HG03460 (cell line): ENCODE measurements at regions not wholly inside any gene's neighbourhood (a gene's known extent, or its start where the extent isn't known, plus 50 kb on each side); places are given as distances from the start of the nearest gene placed in this dataset.

Source experiments
- ATAC-seq: cut with Tn5 transposase; IDR thresholded peaks from one replicate; pipeline ENCODE4 v1.9.1; 2021; ENCODE audit not compliant: unreplicated experiment

DNA sequence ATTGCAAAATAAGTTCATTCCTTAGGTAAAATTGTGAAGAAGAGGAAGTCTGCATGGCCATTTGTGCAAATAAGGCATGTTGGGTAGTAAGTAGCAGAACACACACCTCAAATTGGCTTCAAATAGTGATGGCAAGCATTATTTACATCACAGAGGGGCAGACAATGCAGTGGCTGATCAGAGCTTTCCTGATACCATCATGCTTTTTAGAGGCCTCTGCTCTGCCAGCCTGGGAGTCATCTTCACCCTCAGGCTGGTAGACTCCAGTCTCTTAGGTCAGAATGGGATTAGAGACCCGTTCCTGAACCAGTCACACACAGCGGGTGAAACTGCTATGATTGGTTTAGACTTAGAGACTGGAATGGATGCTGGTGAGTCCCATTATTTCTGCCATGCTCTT, 396.0 kb upstream of the MCTP2 start:
- no peak for ATAC-seq

DNA sequence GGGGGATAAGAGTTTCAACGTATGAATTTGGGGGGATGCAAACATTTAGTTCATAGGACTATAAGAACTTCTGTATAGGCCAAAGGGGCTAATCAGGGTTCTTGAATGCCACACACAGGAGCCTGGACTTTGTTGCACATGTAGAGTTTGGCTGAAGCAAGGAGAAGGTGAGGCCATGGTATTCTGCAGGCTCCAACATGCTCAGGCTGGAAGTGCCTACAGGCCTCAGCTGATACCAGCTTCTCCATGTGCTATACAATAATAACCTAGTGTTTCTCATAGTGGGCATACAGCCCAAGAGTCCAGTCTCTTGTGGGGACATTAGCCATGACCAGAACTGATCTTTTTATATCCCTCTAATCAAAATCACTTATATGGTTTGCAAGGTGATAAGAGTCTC, 399.7 kb upstream of the MCTP2 start:
- ATAC-seq = no peak

DNA sequence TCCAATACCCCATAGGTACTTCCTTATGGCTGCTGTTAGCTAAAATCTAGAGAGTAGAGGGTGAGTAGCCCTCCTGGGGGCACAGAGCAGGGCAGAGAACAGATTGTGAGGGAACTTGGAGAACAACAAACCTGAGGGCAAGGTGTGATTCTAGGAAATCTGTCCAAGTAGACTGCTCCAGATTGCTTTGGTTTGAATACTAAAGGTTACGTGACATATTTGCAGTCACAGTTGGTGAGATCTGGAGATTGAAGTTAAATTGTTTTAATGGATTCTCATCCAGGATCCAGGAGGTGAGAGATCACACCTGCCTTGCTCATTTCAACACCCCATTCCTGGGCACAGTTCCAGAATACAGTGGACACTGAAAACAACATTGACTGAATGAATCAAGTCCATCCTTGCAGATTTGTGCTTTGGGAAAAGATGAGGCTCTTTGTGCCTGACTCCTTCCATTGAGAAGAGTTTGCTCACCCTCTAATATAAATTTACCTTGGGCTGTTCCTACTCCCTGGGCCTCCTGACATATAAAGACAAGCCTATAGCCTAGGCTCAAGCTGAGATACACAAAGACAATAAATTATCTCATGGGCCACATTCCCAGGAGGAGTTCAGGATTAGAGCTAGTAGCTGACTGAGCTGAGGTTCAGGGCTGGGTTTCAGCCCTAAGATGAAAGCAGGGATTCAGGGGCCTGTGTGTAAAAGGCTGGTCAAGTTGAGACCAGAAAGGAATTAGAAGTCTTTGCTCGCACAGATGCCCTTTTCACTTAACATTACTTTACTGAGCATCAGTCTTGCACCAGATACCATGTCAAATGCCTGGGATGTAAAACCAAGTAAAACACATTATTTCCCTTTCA, 400.9 kb upstream of the MCTP2 start:
- ATAC-seq = no peak

DNA sequence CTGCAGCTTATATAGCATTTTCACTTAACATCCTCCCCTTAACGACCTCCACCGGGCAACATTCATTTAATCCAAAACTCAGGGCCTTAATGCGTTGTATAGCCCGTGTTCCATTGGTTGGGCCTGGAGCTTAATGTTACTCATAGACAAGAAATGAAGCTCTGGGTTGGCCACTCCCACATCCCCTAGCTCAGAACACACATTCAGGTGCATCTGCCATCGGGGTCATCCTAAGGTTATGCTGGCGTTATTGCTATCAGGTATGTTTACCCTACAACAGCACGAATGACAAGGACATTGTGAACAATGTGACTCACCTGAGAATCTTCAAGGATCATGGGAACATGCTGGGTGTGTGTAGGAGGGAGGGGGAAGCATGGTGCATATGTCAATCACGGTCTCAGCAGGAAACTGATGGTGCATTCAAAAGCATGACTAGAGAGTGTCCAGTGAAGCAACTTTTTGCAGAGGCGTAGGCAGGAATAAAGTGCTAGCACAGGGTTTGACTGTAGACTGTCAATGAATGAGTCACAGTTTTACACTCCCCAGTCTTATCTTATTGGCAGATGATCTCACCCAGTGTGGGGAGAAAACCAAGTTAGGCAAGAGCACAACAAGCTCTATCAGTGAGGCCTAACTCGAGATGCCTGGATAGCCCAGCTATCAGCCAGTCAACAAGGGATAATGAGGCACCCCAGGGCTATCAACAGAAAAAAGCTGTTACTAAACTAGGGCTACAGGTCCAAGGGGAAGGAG, 402.1 kb upstream of the MCTP2 start:
- no peak for ATAC-seq

DNA sequence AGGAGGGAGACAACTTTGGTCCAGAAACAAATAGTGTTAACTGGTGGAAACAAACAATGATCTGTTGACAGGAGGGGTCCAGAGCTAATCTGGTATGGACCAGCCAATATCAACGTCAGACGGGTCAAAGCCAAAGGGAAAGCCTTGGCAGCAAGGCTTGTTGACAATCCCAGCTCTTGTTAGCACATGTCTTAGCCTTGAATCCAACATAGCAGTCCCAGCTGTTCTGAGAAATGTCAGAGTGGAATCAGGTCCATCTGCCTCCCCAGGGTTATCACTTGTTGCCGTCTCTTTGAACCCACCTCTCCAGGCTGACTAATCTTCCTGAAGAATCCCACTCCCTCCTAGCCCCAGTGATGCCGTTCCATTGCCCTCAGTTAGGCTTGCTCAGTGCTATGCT, 404.6 kb upstream of the MCTP2 start:
- ATAC-seq = no peak

DNA sequence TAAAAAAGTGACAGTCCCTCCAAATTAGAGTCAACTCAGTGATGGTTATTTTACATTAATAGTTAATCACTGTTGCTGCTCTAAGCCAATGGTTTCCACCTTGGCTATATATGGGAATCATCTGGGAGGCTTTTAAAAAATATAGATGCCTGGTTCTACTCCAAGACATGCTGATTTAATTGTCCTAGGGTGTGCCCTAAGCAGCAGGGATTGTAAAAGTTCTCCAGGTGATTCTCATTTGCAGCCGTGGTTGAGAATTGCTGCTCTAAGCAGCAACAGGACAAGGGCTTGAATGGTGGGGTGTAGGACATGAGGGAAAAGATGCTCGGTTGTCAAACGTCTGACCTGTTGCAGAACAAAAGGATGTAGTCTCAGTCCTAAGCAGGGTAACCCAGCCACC, 405.1 kb upstream of the MCTP2 start:
- no peak for ATAC-seq

DNA sequence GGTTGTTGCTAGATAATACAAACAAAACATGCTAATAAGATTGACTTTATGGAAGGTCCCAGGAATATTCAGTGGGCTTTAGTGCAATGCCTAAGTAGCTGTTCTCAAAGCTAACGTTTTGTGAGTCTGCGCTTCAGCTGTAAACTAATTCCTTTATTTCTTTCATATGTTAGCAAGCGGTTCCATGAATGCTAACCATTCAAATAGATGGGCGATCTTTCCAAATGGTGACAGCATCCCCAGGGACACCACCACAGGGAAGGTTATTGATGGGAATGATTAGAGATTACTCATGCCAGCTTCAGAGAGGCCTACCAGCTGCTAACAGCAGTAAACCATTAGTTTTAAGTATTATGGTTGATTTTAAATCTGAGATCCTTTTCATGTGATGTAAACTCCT, 405.7 kb upstream of the MCTP2 start:
- ATAC-seq = no peak

DNA sequence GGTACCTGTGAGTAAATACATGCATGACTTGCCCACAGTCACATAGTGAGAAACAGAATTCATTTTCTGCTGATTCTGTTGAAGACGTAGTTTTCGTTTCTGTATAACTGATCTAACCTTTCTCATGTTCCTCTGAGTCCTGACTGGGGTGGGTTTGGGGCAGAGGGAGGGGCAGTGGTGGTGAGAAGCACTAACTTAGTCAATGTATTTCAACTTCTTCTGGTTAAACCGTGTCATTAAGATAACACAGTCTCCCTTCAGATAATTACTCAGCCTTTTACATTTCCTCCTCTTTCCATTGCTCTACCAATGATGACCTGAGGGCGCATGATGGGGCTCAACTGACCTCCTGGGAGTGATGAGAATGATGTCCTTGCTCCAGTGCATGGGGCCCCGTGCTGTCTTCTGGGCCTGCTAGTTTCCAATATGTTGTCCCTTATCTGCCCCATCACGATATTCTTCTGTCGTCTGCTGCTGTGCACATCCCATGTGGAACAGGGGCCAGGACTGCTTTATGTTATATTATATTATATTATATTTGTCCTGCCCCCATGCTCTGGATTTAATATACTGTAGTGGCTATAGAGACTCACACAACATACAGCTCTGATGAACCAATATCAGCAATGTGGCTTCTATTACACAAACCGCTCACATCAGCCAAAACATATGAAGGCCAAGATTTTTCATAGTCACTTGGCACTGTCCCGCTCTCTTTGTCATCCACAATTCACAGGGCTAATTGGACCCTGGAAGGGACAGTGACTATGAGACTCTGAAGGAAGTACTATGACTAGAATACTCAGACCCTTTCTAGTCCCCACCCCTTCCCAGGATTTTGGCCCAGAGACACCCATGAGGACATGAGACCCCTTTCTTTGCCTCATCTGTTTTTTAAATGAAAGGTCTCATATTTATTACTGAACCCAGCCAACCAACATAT, 407.1 kb upstream of the MCTP2 start:
- ATAC-seq = no peak

DNA sequence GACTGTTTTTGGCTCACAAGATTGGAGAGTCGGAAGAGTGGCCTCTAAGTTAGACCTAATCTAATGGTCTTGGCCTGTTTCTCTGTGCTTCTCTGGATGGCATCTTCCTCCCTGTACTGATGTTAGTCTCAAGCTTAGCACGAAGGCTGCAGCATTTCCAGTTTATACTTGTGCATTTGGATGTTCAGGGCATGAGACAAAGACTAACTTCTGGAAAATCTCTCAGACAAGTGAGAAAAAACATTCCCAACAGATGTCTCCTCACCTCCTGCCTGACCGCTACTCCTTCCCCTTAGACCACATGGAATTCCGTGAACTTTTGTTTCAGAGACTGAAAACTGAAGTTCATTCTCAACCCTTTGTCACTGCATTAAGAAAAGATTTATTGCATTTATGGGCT, 410.8 kb upstream of the MCTP2 start:
- ATAC-seq = no peak

DNA sequence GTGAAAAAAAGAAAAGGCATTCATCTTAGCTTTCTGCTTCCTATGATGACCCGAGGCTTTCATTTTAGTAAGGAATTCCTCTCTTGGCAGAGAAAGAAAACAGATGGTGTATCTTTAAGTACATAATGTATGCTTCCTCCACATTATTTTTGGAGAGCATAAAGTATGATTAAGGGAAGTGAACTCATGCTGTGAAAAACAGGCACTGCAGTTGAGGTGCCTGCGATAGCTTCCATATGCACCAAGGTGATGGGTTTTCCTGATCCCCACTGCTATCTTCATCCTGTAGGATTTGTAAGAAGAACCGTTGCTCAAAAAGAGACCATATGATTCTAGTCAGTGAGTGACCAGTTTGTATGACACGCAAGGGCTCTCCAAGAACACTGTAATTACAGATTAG, 411.5 kb upstream of the MCTP2 start:
- no peak for ATAC-seq

DNA sequence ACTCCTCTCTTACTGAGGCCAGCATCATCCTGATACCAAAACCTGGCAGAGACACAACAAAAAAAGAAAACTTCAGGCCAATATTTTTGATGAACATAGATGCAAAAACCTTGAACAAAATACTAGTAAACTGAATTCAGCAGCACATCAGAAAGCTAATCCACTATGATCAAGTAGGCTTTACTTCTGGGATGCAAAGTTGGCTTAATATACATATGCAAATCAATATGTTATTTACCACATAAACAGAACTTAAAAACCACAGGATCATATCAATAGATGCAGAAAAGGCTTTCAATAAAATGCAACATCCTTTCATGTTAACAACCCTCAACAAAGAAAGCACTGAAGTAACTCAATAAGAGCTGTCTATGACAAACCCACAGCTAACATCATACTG, 414.5 kb upstream of the MCTP2 start:
- ATAC-seq = no peak

DNA sequence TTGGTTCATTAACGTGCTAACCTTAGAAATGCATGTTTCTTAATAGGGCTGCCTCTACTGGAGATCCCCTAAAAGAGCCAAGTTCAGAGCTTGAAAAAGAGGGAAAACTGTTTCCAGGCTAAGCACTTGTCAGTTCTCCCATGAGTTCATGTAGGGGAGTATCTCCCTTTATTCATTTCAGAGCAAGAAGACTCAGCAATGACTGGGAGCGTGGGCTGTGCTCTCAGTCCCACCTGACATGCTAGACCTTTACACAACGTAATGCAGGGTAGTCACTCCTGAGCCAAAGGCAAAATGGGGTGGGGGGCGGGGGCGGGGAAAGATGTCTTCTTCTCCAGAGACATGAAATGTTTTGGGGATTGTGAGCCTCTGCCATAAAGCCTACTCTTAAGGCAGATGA, 420.1 kb upstream of the MCTP2 start:
- no peak for ATAC-seq

DNA sequence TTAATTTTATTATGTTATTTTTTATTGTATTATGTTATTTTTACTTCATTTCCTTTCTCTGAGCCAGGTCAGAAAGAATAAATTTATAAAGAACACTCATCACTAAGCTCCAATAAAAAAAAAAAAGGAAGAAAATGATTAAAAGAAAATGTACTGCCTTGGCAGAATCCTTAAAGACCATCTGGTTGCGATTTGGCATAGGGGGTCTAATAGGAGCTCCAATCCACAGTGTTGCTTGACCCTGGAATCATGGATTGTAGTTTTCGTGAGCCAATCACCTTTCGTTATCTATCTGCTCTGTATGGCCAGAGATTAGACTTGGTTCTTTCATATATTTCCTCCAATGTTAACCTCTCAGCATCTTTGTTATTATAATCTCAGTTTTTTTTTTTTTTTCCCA, 421.8 kb upstream of the MCTP2 start:
- no peak for ATAC-seq

DNA sequence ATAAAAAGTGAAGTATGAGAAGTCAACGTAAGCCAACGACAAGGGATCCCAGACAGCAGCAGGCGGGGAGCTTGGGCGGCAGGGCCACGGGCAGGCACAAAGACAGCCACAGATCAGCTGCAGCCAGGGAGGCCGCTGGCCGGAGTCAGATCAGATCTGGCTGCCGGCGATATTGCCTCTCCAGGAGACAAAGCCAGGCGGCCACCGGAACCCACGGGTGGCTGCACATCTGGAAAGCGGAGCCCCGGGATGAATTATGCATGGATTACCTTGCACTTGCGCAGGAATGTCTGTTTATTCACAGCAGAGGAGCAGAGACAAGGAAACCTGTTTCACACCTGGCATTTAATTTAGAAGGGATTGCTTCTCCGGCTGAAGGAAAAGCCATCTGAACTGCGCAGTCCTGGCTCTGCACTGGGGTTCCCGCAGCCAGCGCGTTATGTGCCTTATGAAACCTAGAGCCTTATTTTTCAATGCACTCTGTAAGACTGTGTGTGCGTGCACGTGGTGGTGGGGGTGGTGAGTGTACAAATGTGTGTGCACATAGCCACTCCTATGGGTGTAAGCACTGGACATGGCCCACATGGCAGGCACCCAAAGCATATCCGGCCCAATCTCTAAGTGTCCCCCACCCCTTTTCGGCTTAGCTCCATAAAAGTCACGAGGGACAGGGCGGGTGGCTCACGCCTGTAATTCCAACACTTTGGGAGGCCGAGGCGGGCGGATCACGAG, 427.8 kb upstream of the MCTP2 start:
- no peak for ATAC-seq

DNA sequence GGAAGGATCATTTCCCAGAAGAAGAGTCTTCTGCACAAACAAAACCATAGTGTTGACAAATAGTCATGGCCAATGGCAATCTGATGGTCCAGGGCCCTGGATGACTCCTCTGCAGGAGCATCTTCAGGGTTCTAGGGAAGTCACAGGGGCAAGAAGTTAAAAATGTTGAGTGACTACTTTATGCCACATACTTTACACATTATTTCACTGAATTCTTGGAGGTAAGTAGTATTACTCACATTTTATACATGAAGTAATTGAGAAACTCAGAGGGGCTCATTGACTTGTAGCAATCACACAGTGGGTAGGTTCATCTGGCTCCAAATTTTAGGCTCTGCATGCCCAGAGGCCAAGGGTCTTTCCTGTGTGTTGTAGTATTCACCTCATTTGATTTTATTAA, 430.2 kb upstream of the MCTP2 start:
- no peak for ATAC-seq

DNA sequence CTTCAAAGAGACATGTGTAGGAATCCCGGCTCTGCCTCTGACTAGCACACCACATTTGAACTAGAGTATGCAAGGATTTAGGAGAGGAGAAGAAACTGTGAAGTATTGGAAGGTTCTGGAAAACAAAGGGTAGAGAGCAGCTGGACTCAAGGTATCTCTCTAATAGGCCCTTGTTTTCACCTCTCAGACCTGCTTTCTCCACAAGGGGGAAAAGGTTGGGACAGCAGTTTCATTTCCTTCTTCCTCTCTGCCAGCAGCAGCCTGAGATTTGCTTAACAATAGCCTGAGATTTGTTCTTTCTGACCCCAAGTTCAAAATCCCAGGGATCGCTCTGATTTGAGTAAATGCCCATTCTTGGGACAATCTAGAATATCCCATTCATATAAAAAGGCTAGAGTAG, 430.6 kb upstream of the MCTP2 start:
- no peak for ATAC-seq

DNA sequence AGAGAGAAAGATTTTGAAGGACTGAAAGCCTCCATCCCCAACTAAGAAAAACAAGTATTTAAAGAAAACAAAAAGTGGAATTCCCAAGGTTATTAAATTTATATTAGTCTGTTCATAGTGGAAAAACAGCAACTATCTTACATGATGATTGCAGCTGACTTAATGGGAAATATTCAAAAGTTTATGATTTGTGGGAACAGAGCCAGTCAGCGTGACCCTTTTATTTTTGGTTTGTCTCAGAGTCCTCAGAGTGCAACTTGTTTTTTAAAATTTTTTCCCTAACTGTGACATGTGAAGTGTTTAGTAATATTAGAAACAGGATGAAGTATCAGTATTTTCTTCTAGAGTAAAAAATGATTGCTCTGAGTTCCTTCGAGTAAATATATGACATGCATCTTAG, 441.9 kb upstream of the MCTP2 start:
- no peak for ATAC-seq

DNA sequence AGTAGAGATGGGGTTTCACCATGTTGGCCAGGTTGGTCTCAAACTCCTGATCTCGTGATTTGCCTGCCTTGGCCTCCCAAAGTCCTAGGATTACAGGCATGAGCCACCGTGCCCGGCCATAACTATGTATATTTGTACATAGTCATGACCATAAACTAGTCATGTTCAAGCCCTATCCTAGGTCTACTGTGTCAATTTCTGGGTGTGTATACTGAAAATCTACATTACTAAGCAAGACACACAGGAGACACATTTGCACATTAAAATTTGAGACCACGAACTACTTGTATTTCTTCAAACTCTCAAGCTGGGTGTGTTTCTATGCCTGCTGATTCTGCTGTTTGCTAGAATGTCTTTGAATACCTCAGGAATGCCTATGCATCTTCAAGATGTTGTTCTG, 451.3 kb upstream of the MCTP2 start:
- ATAC-seq = no peak

DNA sequence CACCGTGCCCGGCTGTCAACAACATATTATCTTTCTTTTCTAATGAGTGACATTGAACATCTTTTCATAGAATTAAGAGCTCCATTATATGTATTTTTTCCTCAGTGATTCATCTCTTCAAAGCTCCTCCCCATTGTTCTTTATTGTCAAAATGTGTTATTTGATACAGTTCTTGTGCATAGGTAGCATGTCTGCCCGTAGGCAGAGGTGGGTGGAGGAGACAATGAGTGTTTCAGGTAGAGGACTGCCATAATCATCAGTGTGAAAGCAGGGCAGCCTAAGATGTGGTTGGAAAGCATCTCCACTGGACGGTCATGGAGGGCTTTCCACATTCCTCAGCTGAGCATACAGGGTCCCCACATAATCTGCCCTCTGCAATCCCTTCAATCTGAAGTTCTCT, 452.0 kb upstream of the MCTP2 start:
- no peak for ATAC-seq

DNA sequence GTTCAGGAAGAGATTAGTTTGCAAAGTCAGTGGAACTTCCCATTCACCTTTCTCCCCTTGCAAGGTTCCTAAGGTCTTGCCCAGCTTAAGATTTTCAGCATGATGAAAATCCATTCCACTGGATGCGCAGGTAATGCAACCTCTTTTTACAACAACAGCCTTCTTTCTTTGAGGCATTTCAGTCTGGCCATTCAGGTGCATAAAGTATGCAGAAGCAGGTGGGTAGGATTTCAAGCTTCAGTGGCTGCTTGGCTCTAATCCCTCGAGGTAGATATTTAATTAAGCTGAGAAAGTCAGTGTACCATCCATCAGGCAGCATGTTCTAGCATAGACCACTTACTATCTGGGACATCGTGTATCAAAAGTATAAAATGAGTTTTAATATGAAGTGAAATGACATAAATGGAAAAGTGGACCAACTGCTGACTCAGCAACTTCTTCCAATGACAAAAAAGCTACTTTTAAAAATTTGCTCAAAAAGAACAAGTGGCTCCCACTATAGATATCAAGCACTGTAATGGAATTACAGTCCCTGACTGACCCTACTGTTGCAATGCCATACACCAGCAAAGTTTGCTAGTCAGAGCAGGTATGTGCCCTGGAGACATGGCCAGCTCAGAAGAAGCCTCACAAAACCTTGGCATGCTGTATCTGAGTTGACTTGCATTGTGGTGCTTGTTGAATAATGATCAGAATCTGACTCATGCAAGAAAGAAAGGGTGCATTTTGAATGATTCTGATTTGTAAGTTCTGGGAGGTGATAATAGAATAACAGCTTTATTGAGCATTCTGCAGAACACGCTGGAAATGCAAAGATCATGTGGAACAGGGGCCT, 459.9 kb upstream of the MCTP2 start:
- no peak for ATAC-seq
